GM12878 (cell line): ENCODE measurements at regions not wholly inside any gene's neighbourhood (a gene's known extent, or its start where the extent isn't known, plus 50 kb on each side); places are given as distances from the start of the nearest gene placed in this dataset.

ENCODE experiments used
- CBX5 ChIP-seq: sonication (generic); IDR thresholded peaks from 2 replicates; pipeline ENCODE4 v1.6.1; 2016; ENCODE audit warnings: low read depth, moderate library complexity, mild to moderate bottlenecking, inconsistent platforms
- CTCF ChIP-seq, 3 experiments: IDR thresholded peaks in 2 of 3; conservative IDR thresholded peaks in 1 of 3; 2 replicates each; pipeline ENCODE4 v1.5.1; 2011; ENCODE audit warnings: low read depth in 3 of 3, low read length in 3 of 3, mild to moderate bottlenecking in 3 of 3, control low read depth in 2 of 3, moderate library complexity in 2 of 3, inconsistent platforms in 1 of 3, mixed read lengths in 1 of 3; ENCODE audit not compliant: control insufficient read depth in 2 of 3, insufficient read depth in 1 of 3; ENCODE audit errors: extremely low read depth in 1 of 3
- EP300 ChIP-seq, 2 experiments: fragments of 150-350 bp in 1 of 2; IDR thresholded peaks; 2 replicates each; pipeline ENCODE4 v1.6.1; 2011 to 2012; ENCODE audit warnings: low read depth in 2 of 2, low read length in 2 of 2, borderline replicate concordance in 1 of 2, improper control_type of control experiment in 1 of 2, inconsistent platforms in 1 of 2; ENCODE audit not compliant: control insufficient read depth in 1 of 2
- EZH2 ChIP-seq: IDR thresholded peaks from 2 replicates; pipeline ENCODE4 v1.6.1; 2012; ENCODE audit warnings: low read depth, mild to moderate bottlenecking, control low read depth, inconsistent platforms, low read length, borderline replicate concordance; ENCODE audit not compliant: control insufficient read depth
- FOXK2 ChIP-seq: fragments of 450-650 bp; IDR thresholded peaks from 2 replicates; pipeline ENCODE4 v1.6.1; 2017; ENCODE audit warnings: mild to moderate bottlenecking, moderate library complexity
- HDGF ChIP-seq: fragments of 450-650 bp; IDR thresholded peaks from 2 replicates; pipeline ENCODE4 v1.6.1; 2016; ENCODE audit warnings: antibody characterized with exemption
- NR2C2 ChIP-seq: IDR thresholded peaks from 2 replicates; pipeline ENCODE4 v1.6.1; 2011; ENCODE audit warnings: borderline replicate concordance, low read depth; ENCODE audit not compliant: control insufficient read depth, insufficient read length
- POLR2A ChIP-seq: IDR thresholded peaks from 2 replicates; pipeline ENCODE4 v1.6.1; 2011; ENCODE audit warnings: low read depth, mild to moderate bottlenecking, low read length
- POLR2AphosphoS5 ChIP-seq: IDR thresholded peaks from 2 replicates; pipeline ENCODE4 v1.6.1; 2011; ENCODE audit warnings: mild to moderate bottlenecking, low read length, inconsistent platforms
- RAD21 ChIP-seq: IDR thresholded peaks from 2 replicates; pipeline ENCODE4 v1.6.1; 2011; ENCODE audit warnings: mild to moderate bottlenecking, low read depth, low read length, moderate library complexity; ENCODE audit not compliant: insufficient read depth
- RBBP5 ChIP-seq: fragments of 200-600 bp; sonication (generic); conservative IDR thresholded peaks from 2 replicates; pipeline ENCODE4 v1.6.1; 2016
- SMC3 ChIP-seq: IDR thresholded peaks from 2 replicates; pipeline ENCODE4 v1.6.1; 2011; ENCODE audit warnings: low read length, improper control_type of control experiment, borderline replicate concordance
- TCF12 ChIP-seq: IDR thresholded peaks from 2 replicates; pipeline ENCODE4 v1.6.1; 2011; ENCODE audit warnings: low read depth, mild to moderate bottlenecking, low read length

- no peak for TF ChIP-seq SMC3
- TF ChIP-seq HDGF = no peak
- no peak for TF ChIP-seq CTCF (IDR thresholded peaks at IDR 0.05 in 2 of 3, conservative IDR thresholded peaks at IDR 0.05 in 1 of 3; ENCODE audit: control insufficient read depth in 2 of 3, extremely low read depth in 1 of 3, insufficient read depth in 1 of 3, low read depth in 3 of 3, low read length in 3 of 3)
- TF ChIP-seq NR2C2 = no peak
- TF ChIP-seq POLR2A = no peak
- TF ChIP-seq CBX5 = no peak
- TF ChIP-seq EZH2 = no peak
- TF ChIP-seq TCF12 = no peak
- TF ChIP-seq EP300 (IDR thresholded peaks at IDR 0.05; ENCODE audit: borderline replicate concordance in 1 of 2, control insufficient read depth in 1 of 2, low read depth in 2 of 2, low read length in 2 of 2) = no peak
- no peak for TF ChIP-seq POLR2AphosphoS5
- no peak for TF ChIP-seq FOXK2
- no peak for TF ChIP-seq RAD21
- no peak for TF ChIP-seq RBBP5
Observed at GRCh38 chr21:28791595-28792282, 200.9 kb downstream of the LTN1 start.
